H1 (cell line): ENCODE measurements at regions not wholly inside any gene's neighbourhood (a gene's known extent, or its start where the extent isn't known, plus 50 kb on each side); places are given as distances from the start of the nearest gene placed in this dataset.

Experiments used
- BRCA1 ChIP-seq: IDR thresholded peaks from 2 replicates; pipeline ENCODE4 v1.6.1; 2012; ENCODE audit warnings: low read depth, low read length, improper control_type of control experiment
- CREB1 ChIP-seq: IDR thresholded peaks from 2 replicates; pipeline ENCODE4 v1.6.1; 2012; ENCODE audit warnings: inconsistent platforms
- EZH2 ChIP-seq: fragments of 200-600 bp; sonication (generic); IDR thresholded peaks from 2 replicates; pipeline ENCODE4 v1.7.1; 2012; ENCODE audit warnings: low read depth, mild to moderate bottlenecking, moderate library complexity, low read length, inconsistent platforms; ENCODE audit not compliant: severe bottlenecking
- FOSL1 ChIP-seq: IDR thresholded peaks from 2 replicates; pipeline ENCODE4 v1.6.1; 2011; ENCODE audit warnings: mild to moderate bottlenecking, low read depth, low read length, moderate library complexity; ENCODE audit not compliant: insufficient read depth
- GABPA ChIP-seq: IDR thresholded peaks from 2 replicates; pipeline ENCODE4 v1.6.1; 2011; ENCODE audit warnings: mild to moderate bottlenecking, low read length, moderate library complexity, borderline replicate concordance; ENCODE audit not compliant: insufficient read depth
- POLR2A ChIP-seq, 2 experiments: IDR thresholded peaks; 1 replicate in 1 of 2; 2 replicates in 1 of 2; pipeline ENCODE4 v1.6.1; 2011; ENCODE audit warnings: low read depth in 2 of 2, low read length in 2 of 2, mild to moderate bottlenecking in 2 of 2; ENCODE audit errors: control extremely low read depth in 1 of 2
- POLR2AphosphoS5 ChIP-seq: IDR thresholded peaks from 2 replicates; pipeline ENCODE4 v1.6.1; 2011; ENCODE audit warnings: low read depth, low read length

DNA sequence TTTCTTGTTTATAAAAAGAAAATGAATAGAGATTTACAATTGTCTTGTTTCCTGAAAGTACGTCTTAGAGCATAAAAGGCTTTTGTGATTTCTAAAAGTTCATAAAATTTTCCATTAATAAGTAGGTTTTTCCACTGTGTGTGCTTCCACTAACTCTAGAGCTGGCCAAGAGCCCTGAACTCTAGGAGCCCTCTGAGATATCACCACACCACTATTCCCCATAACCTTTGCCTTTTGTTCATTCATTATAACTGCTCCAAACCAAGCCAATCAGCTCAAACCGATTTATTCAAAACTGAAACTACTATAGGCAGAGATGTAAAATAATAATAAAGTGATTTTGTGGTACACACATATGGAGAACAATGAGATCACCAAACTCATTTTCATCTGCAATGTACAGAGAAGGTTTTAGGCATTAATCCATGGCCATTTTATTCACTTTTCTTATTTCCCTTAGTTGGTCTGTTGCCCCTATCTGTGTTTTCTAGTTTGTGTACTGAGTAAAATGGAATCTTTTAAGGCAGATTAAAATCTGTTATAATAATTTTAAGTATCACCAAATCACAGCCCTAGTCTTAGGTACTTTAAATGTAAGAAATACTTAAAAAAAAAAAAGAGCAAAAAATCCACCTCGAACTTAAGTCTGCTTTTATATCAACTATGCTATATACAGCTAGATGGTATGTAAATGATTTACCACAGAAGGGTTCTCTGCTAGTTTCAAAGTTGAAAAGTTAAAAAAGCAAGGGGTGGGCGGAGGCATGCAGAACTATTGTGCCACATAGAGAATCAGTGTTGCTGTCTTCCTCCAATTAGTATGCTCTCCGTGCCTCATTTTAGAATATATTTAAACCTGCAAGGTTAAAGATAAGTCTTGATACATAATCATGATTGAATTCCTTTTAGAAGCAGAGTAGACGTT is 311.3 kb downstream of the KLF12 start (continued):
- no peak for TF ChIP-seq GABPA
- no peak for TF ChIP-seq POLR2A (IDR thresholded peaks at IDR 0.05; ENCODE audit: control extremely low read depth in 1 of 2, low read depth in 2 of 2, low read length in 2 of 2)
- no peak for TF ChIP-seq CREB1
- no peak for TF ChIP-seq POLR2AphosphoS5
- no peak for TF ChIP-seq FOSL1
- TF ChIP-seq EZH2: no peak
- no peak for TF ChIP-seq BRCA1
